GM12878 (cell line): ENCODE measurements at regions not wholly inside any gene's neighbourhood (a gene's known extent, or its start where the extent isn't known, plus 50 kb on each side); places are given as distances from the start of the nearest gene placed in this dataset.

Source experiments
- ATAC-seq: fragments of 200-7000 bp; cut with Tn5 transposase; 3 replicates; pipeline ENCODE4 v1.9.1; 2020; ENCODE audit warnings: mild to moderate bottlenecking, moderate library complexity
- BruUV-seq: library from RNA; stranded (reverse); fragments of 400-500 nt; replicated peaks from 2 replicates; lab custom pipeline; 2021; lab: Mats Ljungman, UMichigan
- CTCF ChIA-PET: fragments of 300-600 bp; sonication (Branson Sonifier 250); formaldehyde crosslinking; extraction: SDS; loops from one replicate; lab custom pipeline; 2021; ENCODE audit warnings: inconsistent platforms; lab: Yijun Ruan, JAX
- POLR2A ChIA-PET: fragments of 350-600 bp; formaldehyde crosslinking; extraction: SDS; loops from one replicate; lab custom pipeline; 2021; ENCODE audit warnings: inconsistent platforms; lab: Charles Lee
- RAD21 ChIA-PET: fragments of 300-600 bp; sonication (Branson Sonifier 250); formaldehyde crosslinking; loops from one replicate; lab custom pipeline; 2023; ENCODE audit warnings: antibody characterized with exemption; ENCODE audit not compliant: unreplicated experiment; lab: Charles Lee
- SMC1A ChIA-PET: fragments of 300-600 bp; sonication (Branson Sonifier 250); formaldehyde crosslinking; loops from one replicate; lab custom pipeline; 2023; ENCODE audit not compliant: unreplicated experiment, uncharacterized antibody; lab: Charles Lee
- DNase-seq: peaks from one replicate; pipeline ENCODE4 v3.0.0-alpha.2; 2011; ENCODE audit warnings: low read depth, low spot score
- FAIRE-seq: peaks from 3 replicates; lab custom pipeline; 2011; peaks lifted over from hg19 to GRCh38; lab: Jason Lieb, UNC
- H2AFZ ChIP-seq: 2 replicates; pipeline ENCODE4 v1.6.0; 2011; ENCODE audit warnings: low read depth, low read length, control low read depth; ENCODE audit not compliant: control insufficient read depth
- H3K27ac ChIP-seq: 2 replicates; pipeline ENCODE4 v1.5.1; 2011; ENCODE audit warnings: control low read depth; ENCODE audit not compliant: control insufficient read depth, insufficient read depth
- H3K27me3 ChIP-seq, 2 experiments: replicated peaks in 1 of 2; 2 replicates each; pipeline versions ENCODE4 v1.6.0 to v1.6.1; 2011; ENCODE audit warnings: low read length in 1 of 2; ENCODE audit not compliant: control insufficient read depth in 2 of 2, insufficient read depth in 2 of 2
- H3K36me3 ChIP-seq, 2 experiments: 2 replicates each; pipeline ENCODE4 v1.5.1; 2011; ENCODE audit warnings: low read length in 1 of 2; ENCODE audit not compliant: control insufficient read depth in 2 of 2, insufficient read depth in 2 of 2
- H3K4me1 ChIP-seq: 2 replicates; pipeline ENCODE4 v1.6.1; 2011; ENCODE audit warnings: mild to moderate bottlenecking, low read length, moderate library complexity, mixed read lengths; ENCODE audit not compliant: control insufficient read depth, insufficient read depth
- H3K4me2 ChIP-seq: 2 replicates; pipeline ENCODE4 v1.6.0; 2011; ENCODE audit warnings: control low read depth; ENCODE audit not compliant: control insufficient read depth, insufficient read depth
- H3K4me3 ChIP-seq: fragments of 200-600 bp; sonication (generic); 2 replicates; pipeline ENCODE4 v1.5.1; 2016
- H3K79me2 ChIP-seq: 2 replicates; pipeline ENCODE4 v1.6.0; 2011; ENCODE audit warnings: low read length; ENCODE audit not compliant: control insufficient read depth, insufficient read depth
- H3K9ac ChIP-seq: 2 replicates; pipeline ENCODE4 v1.8.0; 2011; ENCODE audit warnings: low read length, control low read depth, mixed read lengths; ENCODE audit not compliant: control insufficient read depth, insufficient read depth
- H3K9me3 ChIP-seq: replicated peaks from 3 replicates; pipeline ENCODE4 v1.5.1; 2011; ENCODE audit warnings: mild to moderate bottlenecking, low read length; ENCODE audit not compliant: control insufficient read depth, insufficient read depth
- H4K20me1 ChIP-seq: 2 replicates; pipeline ENCODE4 v1.6.0; 2011; ENCODE audit not compliant: control insufficient read depth, insufficient read depth
- BCLAF1 ChIP-seq: fragments of 450-650 bp; IDR thresholded peaks from 2 replicates; pipeline ENCODE4 v1.6.1; 2017; ENCODE audit warnings: antibody characterized with exemption, mild to moderate bottlenecking, moderate library complexity
- CBFB ChIP-seq: IDR thresholded peaks from 2 replicates; pipeline ENCODE4 v1.6.1; 2016; ENCODE audit warnings: antibody characterized with exemption, low read depth
- DPF2 ChIP-seq: fragments of 450-650 bp; IDR thresholded peaks from 2 replicates; pipeline ENCODE4 v1.6.1; 2017; ENCODE audit warnings: mild to moderate bottlenecking
- GATAD2B ChIP-seq: fragments of 450-650 bp; conservative IDR thresholded peaks from 2 replicates; pipeline ENCODE4 v1.6.1; 2017; ENCODE audit warnings: low read depth, mild to moderate bottlenecking, moderate library complexity
- KDM1A ChIP-seq: fragments of 200-600 bp; sonication (generic); IDR thresholded peaks from 2 replicates; pipeline ENCODE4 v1.6.1; 2016; ENCODE audit warnings: borderline replicate concordance
- MYC ChIP-seq: IDR thresholded peaks from 2 replicates; pipeline ENCODE4 v1.6.1; 2011; ENCODE audit warnings: mild to moderate bottlenecking, low read length, moderate library complexity, inconsistent platforms; ENCODE audit not compliant: insufficient read depth, insufficient replicate concordance, insufficient read length, severe bottlenecking
- NBN ChIP-seq: fragments of 450-650 bp; IDR thresholded peaks from 2 replicates; pipeline ENCODE4 v1.6.1; 2016
- PML ChIP-seq: IDR thresholded peaks from 2 replicates; pipeline ENCODE4 v1.6.1; 2012; ENCODE audit warnings: low read length, inconsistent platforms
- SUPT20H ChIP-seq: IDR thresholded peaks from 2 replicates; pipeline ENCODE4 v1.6.1; 2011; ENCODE audit warnings: low read depth, mild to moderate bottlenecking, low read length, moderate library complexity, borderline replicate concordance; ENCODE audit not compliant: control insufficient read depth
- TBL1XR1 ChIP-seq: IDR thresholded peaks from 2 replicates; pipeline ENCODE4 v1.6.1; 2012; ENCODE audit warnings: low read depth, low read length, improper control_type of control experiment
- USF1 ChIP-seq: IDR thresholded peaks from 2 replicates; pipeline ENCODE4 v1.6.1; 2011; ENCODE audit warnings: borderline replicate concordance, low read depth, mild to moderate bottlenecking, moderate library complexity, mixed read lengths, low read length; ENCODE audit not compliant: insufficient read depth; ENCODE audit errors: extremely low read length
- WGBS: methylation state at CpG from one replicate; pipeline ENCODE4 v1.1.6; 2016; ENCODE audit warnings: low lambda C conversion rate; ENCODE audit not compliant: insufficient replicate concordance, insufficient coverage; ENCODE audit errors: missing lambda C conversion rate; 5-methylcytosine and 5-hydroxymethylcytosine counted together
- in situ Hi-C: fragments of 300-500 bp; cut with MboI; formaldehyde crosslinking; loops from 9 replicates; pipeline ENCODE4 v1.14.3; 2018; ENCODE audit warnings: mixed read lengths
- intact Hi-C: fragments of 100-400 bp; cut with micrococcal nuclease; formaldehyde crosslinking; loops from one replicate; pipeline ENCODE4 v1.14.2; 2022; ENCODE audit not compliant: unreplicated experiment

GRCh38 chr5:39491210-39491609 lies 66.4 kb upstream of the DAB2 start (continued):
- TF ChIP-seq CBFB (no peak), GATAD2B (no peak), DPF2 (no peak), PML (no peak), BCLAF1 (no peak), SUPT20H (no peak), KDM1A (no peak), USF1 (no peak)

- no peak overlapping the region for H3K27ac ChIP-seq
- in situ Hi-C loops = no loop called here
- H3K36me3 ChIP-seq = no peaks in the 10 kb centered on the region
- RAD21 ChIA-PET = no interaction called here
- H2AFZ ChIP-seq = no peak overlapping the region
- H3K4me2 ChIP-seq = no peak overlapping the region
- FAIRE-seq = no peak
- H3K4me3 ChIP-seq = no peak overlapping the region
- 55% methylated on average over 1 of the region's 1 CpG for WGBS
- no peaks in the 10 kb centered on the region for H3K27me3 ChIP-seq
- SMC1A ChIA-PET = no interaction called here
- TF ChIP-seq NBN = no peak
- no peak for TF ChIP-seq MYC
- TF ChIP-seq TBL1XR1 = no peak
- TF ChIP-seq, all 136 proteins: peak for 0
- no peak for ATAC-seq
- Histone ChIP-seq H3K79me2 (no peaks in the 10 kb centered on the region), H3K9ac (no peak overlapping the region), H4K20me1 (no peaks in the 10 kb centered on the region), H3K4me1 (no peaks in the 10 kb centered on the region), H3K9me3 (no peaks in the 10 kb centered on the region)
- DNase-seq = no peak
- POLR2A ChIA-PET = no interaction called here
- intact Hi-C loops = no loop called here
- CTCF ChIA-PET = interaction anchor here (1.7 kb wide), 1 partner anchor 113 kb away, joined by 5 read pairs; no protein-coding TSS in a partner anchor
- BruUV-seq = no TSS peak
Observed at GRCh38 chr5:39489263-39489662, 64.5 kb upstream of the DAB2 start.
